ENCODE measurements at regions not wholly inside any gene's neighbourhood (a gene's known extent, or its start where the extent isn't known, plus 50 kb on each side); places are given as distances from the start of the nearest gene placed in this dataset.

GRCh38 chr3:1551741-1552140, 458.9 kb downstream of the CNTN6 start:
- no peak for DNase-seq

GRCh38 chr3:1552831-1553230, 460.0 kb downstream of the CNTN6 start:
- DNase-seq = no peak

- no peak for DNase-seq
These were observed 468.6 kb downstream of the CNTN6 start for GRCh38 chr3:1561427-1561826.

- no peak for DNase-seq
These were observed 478.9 kb downstream of the CNTN6 start for GRCh38 chr3:1571736-1572135.

GRCh38 chr3:1576047-1576446, 483.2 kb downstream of the CNTN6 start:
- DNase-seq = no peak

GRCh38 chr3:1578124-1578806, 485.4 kb downstream of the CNTN6 start:
- DNase-seq = no peak

- DNase-seq = no peak
These were observed 490.2 kb downstream of the CNTN6 start for GRCh38 chr3:1583044-1583443.

GRCh38 chr3:1587426-1587825, 494.6 kb downstream of the CNTN6 start:
- no peak for DNase-seq

- no peak for DNase-seq
These were observed 498.7 kb downstream of the CNTN6 start for GRCh38 chr3:1591327-1592028.

GRCh38 chr3:1594940-1595339, 502.1 kb downstream of the CNTN6 start:
- DNase-seq = no peak

GRCh38 chr3:1600206-1600605, 498.5 kb upstream of the CNTN4 start:
- DNase-seq = peak in 5 of 58 donors; percentile 2 to 14 (median 4)

GRCh38 chr3:1600700-1601418, 497.8 kb upstream of the CNTN4 start:
- DNase-seq = no peak

- DNase-seq = no peak
These were observed 489.2 kb upstream of the CNTN4 start for GRCh38 chr3:1609416-1609815.

- DNase-seq = no peak
These were observed 486.8 kb upstream of the CNTN4 start for GRCh38 chr3:1611824-1612223.

GRCh38 chr3:1613962-1614361, 484.7 kb upstream of the CNTN4 start:
- DNase-seq = no peak

GRCh38 chr3:1616744-1617143, 481.9 kb upstream of the CNTN4 start:
- no peak for DNase-seq

- DNase-seq = no peak
These were observed 474.8 kb upstream of the CNTN4 start for GRCh38 chr3:1623896-1624295.

GRCh38 chr3:1632128-1632527, 466.5 kb upstream of the CNTN4 start:
- no peak for DNase-seq

GRCh38 chr3:1661839-1662238, 436.8 kb upstream of the CNTN4 start:
- no peak for DNase-seq

- no peak for DNase-seq
These were observed 434.4 kb upstream of the CNTN4 start for GRCh38 chr3:1664266-1664665.

- no peak for DNase-seq
These were observed 431.8 kb upstream of the CNTN4 start for GRCh38 chr3:1666865-1667264.

GRCh38 chr3:1677576-1678156, 421.0 kb upstream of the CNTN4 start:
- no peak for DNase-seq

Measured in anterior cingulate cortex (tissue), 58 donors.